ENCODE measurements at regions not wholly inside any gene's neighbourhood (a gene's known extent, or its start where the extent isn't known, plus 50 kb on each side); places are given as distances from the start of the nearest gene placed in this dataset.

- H3K4me3 ChIP-seq (replicated peaks; ENCODE audit: low read depth, low read length), result no peak overlapping the region
- TF ChIP-seq CTCF (IDR thresholded peaks at IDR 0.05; ENCODE audit: insufficient read depth, low read length, poor library complexity, severe bottlenecking), result no peak
- no peak for DNase-seq (ENCODE audit: extremely low read depth, insufficient read length)
- no peaks in the 10 kb centered on the region for H3K27me3 ChIP-seq (replicated peaks; ENCODE audit: control insufficient read depth, insufficient read depth, low read length)
- H3K36me3 ChIP-seq (ENCODE audit: control insufficient read depth, insufficient read depth, low read length), result no peaks in the 10 kb centered on the region
Observed at GRCh38 chr22:47775686-47776085, 1013.2 kb downstream of the TBC1D22A start.

- no peak for DNase-seq (ENCODE audit: extremely low read depth, insufficient read length)
- no peak for TF ChIP-seq CTCF (IDR thresholded peaks at IDR 0.05; ENCODE audit: insufficient read depth, low read length, poor library complexity, severe bottlenecking)
- Histone ChIP-seq H3K4me3 (replicated peaks; ENCODE audit: low read depth, low read length) (no peak overlapping the region), H3K36me3 (ENCODE audit: control insufficient read depth, insufficient read depth, low read length) (no peaks in the 10 kb centered on the region), H3K27me3 (replicated peaks; ENCODE audit: control insufficient read depth, insufficient read depth, low read length) (no peaks in the 10 kb centered on the region)
Observed at GRCh38 chr22:47775191-47775590, 1012.7 kb downstream of the TBC1D22A start.

GRCh38 chr22:47773635-47774034 lies 1011.2 kb downstream of the TBC1D22A start:
- TF ChIP-seq CTCF (IDR thresholded peaks at IDR 0.05; ENCODE audit: insufficient read depth, low read length, poor library complexity, severe bottlenecking), result no peak

GRCh38 chr22:47772864-47773263 lies 1010.4 kb downstream of the TBC1D22A start:
- Histone ChIP-seq H3K27me3 (replicated peaks; ENCODE audit: control insufficient read depth, insufficient read depth, low read length) (no peaks in the 10 kb centered on the region), H3K36me3 (ENCODE audit: control insufficient read depth, insufficient read depth, low read length) (no peaks in the 10 kb centered on the region), H3K4me3 (replicated peaks; ENCODE audit: low read depth, low read length) (no peak overlapping the region)
- TF ChIP-seq CTCF (IDR thresholded peaks at IDR 0.05; ENCODE audit: insufficient read depth, low read length, poor library complexity, severe bottlenecking), result no peak
- no peak for DNase-seq (ENCODE audit: extremely low read depth, insufficient read length)

More at GRCh38 chr22:47773635-47774034, 1011.2 kb downstream of the TBC1D22A start:
- no peaks in the 10 kb centered on the region for H3K27me3 ChIP-seq (replicated peaks; ENCODE audit: control insufficient read depth, insufficient read depth, low read length)
- no peak for DNase-seq (ENCODE audit: extremely low read depth, insufficient read length)
- H3K36me3 ChIP-seq (ENCODE audit: control insufficient read depth, insufficient read depth, low read length), result no peaks in the 10 kb centered on the region
- H3K4me3 ChIP-seq (replicated peaks; ENCODE audit: low read depth, low read length), result no peak overlapping the region

- no peak for TF ChIP-seq CTCF (IDR thresholded peaks at IDR 0.05; ENCODE audit: insufficient read depth, low read length, poor library complexity, severe bottlenecking)
- no peaks in the 10 kb centered on the region for H3K27me3 ChIP-seq (replicated peaks; ENCODE audit: control insufficient read depth, insufficient read depth, low read length)
- DNase-seq (ENCODE audit: extremely low read depth, insufficient read length), result no peak
- H3K36me3 ChIP-seq (ENCODE audit: control insufficient read depth, insufficient read depth, low read length), result no peaks in the 10 kb centered on the region
- no peak overlapping the region for H3K4me3 ChIP-seq (replicated peaks; ENCODE audit: low read depth, low read length)
Observed at GRCh38 chr22:47769652-47770051, 1007.2 kb downstream of the TBC1D22A start.

GRCh38 chr22:47768027-47768426 lies 1005.6 kb downstream of the TBC1D22A start:
- no peak for TF ChIP-seq CTCF (IDR thresholded peaks at IDR 0.05; ENCODE audit: insufficient read depth, low read length, poor library complexity, severe bottlenecking)
- H3K27me3 ChIP-seq (replicated peaks; ENCODE audit: control insufficient read depth, insufficient read depth, low read length), result no peaks in the 10 kb centered on the region

More at GRCh38 chr22:47768027-47768426, 1005.6 kb downstream of the TBC1D22A start:
- Histone ChIP-seq H3K36me3 (ENCODE audit: control insufficient read depth, insufficient read depth, low read length) (no peaks in the 10 kb centered on the region), H3K4me3 (replicated peaks; ENCODE audit: low read depth, low read length) (no peak overlapping the region)
- no peak for DNase-seq (ENCODE audit: extremely low read depth, insufficient read length)
